ENCODE measurements at regions not wholly inside any gene's neighbourhood (a gene's known extent, or its start where the extent isn't known, plus 50 kb on each side); places are given as distances from the start of the nearest gene placed in this dataset.

DNA sequence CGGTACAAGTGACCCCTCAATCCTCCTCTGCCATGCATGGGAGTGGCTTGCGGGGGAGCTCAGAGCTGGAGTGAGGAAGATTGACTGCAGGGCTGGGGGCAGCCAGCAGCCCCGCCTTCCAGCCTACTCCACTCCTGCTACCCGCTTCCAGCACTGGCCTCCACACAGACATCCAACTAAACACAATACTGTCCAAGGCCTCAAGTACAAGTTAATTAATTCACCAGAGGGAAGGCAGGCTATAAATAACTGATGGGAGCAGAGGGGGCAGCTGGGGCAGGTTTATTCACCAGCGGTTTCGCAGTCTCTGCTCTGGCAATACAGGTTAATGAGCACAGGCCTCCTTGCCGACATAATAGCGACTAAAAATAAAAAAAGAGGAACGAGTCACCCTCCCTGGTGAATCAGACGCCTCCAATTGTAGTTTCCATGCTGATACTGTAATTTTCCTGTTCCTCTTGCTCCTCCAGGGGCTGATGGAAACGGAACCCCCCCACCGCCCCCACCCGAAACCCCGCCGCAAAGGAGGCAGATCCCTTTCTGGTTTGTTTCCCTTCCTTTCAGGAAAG is 166.4 kb upstream of the TLE3 start:
- Mint-ChIP-seq H3K4me3 (no peak overlapping the region), H3K27me3 (ENCODE audit: low read depth) (peaks cover 8% of the 10 kb centered on the region)
- no peak for DNase-seq (ENCODE audit: low spot score in 2 of 2, unreplicated experiment in 2 of 2)

DNA sequence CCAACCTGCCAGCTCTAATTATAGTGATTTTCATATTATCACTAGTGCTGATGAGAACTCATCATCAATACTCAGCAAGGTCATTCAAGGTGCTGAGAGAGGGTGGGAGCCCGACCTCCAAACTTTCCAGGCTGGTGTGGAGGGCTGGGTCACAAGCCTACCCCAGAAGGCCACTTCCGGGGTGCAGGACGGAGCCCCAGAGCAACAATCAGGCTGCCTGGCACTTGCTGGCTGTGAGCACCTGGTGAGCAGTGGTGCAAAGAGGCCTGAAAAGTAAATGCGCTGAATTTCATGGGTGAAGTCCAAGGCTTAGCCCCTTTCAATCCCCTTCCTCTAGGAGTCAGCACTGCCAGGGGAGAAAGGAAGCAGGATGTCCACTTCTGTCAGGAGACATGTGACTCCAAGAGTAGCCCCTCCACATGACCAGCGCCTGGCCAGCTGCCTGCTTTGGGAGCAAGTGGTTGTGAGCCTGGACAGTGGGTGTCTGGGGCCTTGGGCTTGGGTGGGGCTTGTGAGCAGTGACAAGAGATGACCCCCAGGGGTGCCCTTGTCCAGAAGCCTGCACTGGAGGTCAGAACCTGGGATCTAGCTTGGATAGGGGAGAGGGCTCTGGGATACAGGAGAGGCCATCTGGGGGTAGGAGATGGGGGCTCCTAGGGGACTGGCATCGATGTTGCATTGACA is 165.0 kb upstream of the TLE3 start:
- H3K27ac Mint-ChIP-seq, result no peak overlapping the region
- peaks cover 65% of the 10 kb centered on the region for H3K4me1 Mint-ChIP-seq
- H3K27me3 Mint-ChIP-seq (ENCODE audit: low read depth), result peaks cover 5% of the 10 kb centered on the region
- no peak overlapping the region for H3K4me3 Mint-ChIP-seq
- DNase-seq (ENCODE audit: low spot score in 2 of 2, unreplicated experiment in 2 of 2), result no peak
- TF ChIP-seq, protein P1, sequence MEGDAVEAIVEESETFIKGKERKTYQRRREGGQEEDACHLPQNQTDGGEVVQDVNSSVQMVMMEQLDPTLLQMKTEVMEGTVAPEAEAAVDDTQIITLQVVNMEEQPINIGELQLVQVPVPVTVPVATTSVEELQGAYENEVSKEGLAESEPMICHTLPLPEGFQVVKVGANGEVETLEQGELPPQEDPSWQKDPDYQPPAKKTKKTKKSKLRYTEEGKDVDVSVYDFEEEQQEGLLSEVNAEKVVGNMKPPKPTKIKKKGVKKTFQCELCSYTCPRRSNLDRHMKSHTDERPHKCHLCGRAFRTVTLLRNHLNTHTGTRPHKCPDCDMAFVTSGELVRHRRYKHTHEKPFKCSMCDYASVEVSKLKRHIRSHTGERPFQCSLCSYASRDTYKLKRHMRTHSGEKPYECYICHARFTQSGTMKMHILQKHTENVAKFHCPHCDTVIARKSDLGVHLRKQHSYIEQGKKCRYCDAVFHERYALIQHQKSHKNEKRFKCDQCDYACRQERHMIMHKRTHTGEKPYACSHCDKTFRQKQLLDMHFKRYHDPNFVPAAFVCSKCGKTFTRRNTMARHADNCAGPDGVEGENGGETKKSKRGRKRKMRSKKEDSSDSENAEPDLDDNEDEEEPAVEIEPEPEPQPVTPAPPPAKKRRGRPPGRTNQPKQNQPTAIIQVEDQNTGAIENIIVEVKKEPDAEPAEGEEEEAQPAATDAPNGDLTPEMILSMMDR (IDR thresholded peaks at IDR 0.05; ENCODE audit: unreplicated experiment), result no peak
- no peaks in the 10 kb centered on the region for H3K9me3 Mint-ChIP-seq
- no peaks in the 10 kb centered on the region for H3K36me3 Mint-ChIP-seq

More for the DNA sequence above, 166.4 kb upstream of the TLE3 start:
- H3K36me3 Mint-ChIP-seq, result no peaks in the 10 kb centered on the region
- TF ChIP-seq, protein P1 (IDR thresholded peaks at IDR 0.05; ENCODE audit: unreplicated experiment), result no peak
- peaks cover 68% of the 10 kb centered on the region for H3K4me1 Mint-ChIP-seq
- no peaks in the 10 kb centered on the region for H3K9me3 Mint-ChIP-seq
- peak overlapping the region; percentile 53 for H3K27ac Mint-ChIP-seq

DNA sequence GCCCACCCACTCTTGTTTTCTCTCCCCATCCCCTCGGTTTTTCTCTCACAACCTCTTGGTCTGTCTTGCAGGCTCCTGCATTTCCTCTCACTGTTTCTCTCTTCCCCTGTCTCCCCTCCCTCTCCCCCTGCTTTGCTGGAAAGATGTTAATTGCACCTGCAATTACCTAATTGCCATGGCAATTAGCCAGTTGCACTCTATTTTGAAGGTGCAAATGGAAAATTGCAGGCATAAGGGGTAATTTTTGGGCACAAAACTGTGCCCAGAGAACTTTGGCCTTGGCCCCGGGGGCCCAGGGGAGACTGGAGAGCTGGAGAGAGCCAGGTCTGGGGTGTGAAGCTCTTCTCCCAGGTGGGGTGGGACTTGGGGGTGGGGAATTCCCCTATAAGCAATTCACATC is 164.5 kb upstream of the TLE3 start:
- DNase-seq (ENCODE audit: low spot score in 2 of 2, unreplicated experiment in 2 of 2), result no peak
- no peaks in the 10 kb centered on the region for H3K36me3 Mint-ChIP-seq
- no peak overlapping the region for H3K27ac Mint-ChIP-seq
- H3K27me3 Mint-ChIP-seq (ENCODE audit: low read depth), result peaks cover 5% of the 10 kb centered on the region
- TF ChIP-seq, protein P1 (IDR thresholded peaks at IDR 0.05; ENCODE audit: unreplicated experiment), result no peak
- peaks cover 65% of the 10 kb centered on the region for H3K4me1 Mint-ChIP-seq
- H3K9me3 Mint-ChIP-seq, result no peaks in the 10 kb centered on the region
- no peak overlapping the region for H3K4me3 Mint-ChIP-seq

DNA sequence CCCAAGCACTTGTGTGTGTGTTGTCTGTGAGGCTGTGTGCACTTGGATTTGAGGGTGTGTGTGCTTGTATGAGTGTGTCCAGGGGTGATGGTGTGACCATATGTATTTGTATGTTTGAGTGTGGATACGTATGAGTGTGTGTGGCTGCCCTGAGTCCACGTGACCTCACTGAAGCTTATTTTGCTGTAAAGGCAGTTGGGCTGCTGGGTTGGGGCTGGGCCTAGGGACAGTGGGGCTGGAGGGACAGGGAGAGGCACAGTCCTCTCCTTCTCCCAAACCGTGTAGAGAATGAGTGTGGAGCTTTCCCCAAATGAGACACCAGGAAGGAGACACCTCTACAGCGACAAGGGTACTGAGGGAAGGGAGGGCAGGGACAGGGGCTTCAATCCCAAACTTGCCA is 163.4 kb upstream of the TLE3 start:
- no peak overlapping the region for H3K27ac Mint-ChIP-seq
- H3K9me3 Mint-ChIP-seq, result no peaks in the 10 kb centered on the region
- no peak overlapping the region for H3K4me3 Mint-ChIP-seq
- no peaks in the 10 kb centered on the region for H3K36me3 Mint-ChIP-seq
- peaks cover 5% of the 10 kb centered on the region for H3K27me3 Mint-ChIP-seq (ENCODE audit: low read depth)
- no peak for DNase-seq (ENCODE audit: low spot score in 2 of 2, unreplicated experiment in 2 of 2)
- H3K4me1 Mint-ChIP-seq, result peaks cover 55% of the 10 kb centered on the region
- TF ChIP-seq, protein P1 (IDR thresholded peaks at IDR 0.05; ENCODE audit: unreplicated experiment), result no peak

DNA sequence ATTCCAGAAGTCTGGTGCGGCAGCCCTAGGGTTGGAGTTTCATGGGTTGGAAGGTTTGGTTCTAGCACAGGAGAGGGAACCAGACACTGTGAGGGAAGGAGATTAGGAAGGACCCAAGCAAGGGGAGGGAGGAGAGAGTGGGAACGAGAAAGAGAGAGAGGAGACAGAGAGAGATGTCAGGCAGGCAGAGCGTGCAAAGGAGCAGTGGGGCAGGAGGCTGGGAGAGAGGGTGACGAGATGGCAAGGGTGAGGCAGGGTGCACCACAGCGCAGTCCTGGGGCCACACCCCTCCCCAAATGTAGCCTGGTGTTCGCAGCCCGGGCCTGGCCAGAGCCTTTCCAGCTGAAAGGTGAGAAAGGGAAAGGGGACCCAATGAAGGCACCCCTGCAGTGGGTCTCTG is 162.9 kb upstream of the TLE3 start:
- H3K4me1 Mint-ChIP-seq, result peaks cover 52% of the 10 kb centered on the region
- peaks cover 5% of the 10 kb centered on the region for H3K27me3 Mint-ChIP-seq (ENCODE audit: low read depth)
- no peak overlapping the region for H3K4me3 Mint-ChIP-seq
- H3K27ac Mint-ChIP-seq, result no peak overlapping the region
- DNase-seq (ENCODE audit: low spot score in 2 of 2, unreplicated experiment in 2 of 2), result no peak
- TF ChIP-seq, protein P1 (IDR thresholded peaks at IDR 0.05; ENCODE audit: unreplicated experiment), result no peak
- H3K9me3 Mint-ChIP-seq, result no peaks in the 10 kb centered on the region
- no peaks in the 10 kb centered on the region for H3K36me3 Mint-ChIP-seq
